ENCODE measurements at regions not wholly inside any gene's neighbourhood (a gene's known extent, or its start where the extent isn't known, plus 50 kb on each side); places are given as distances from the start of the nearest gene placed in this dataset.

DNA sequence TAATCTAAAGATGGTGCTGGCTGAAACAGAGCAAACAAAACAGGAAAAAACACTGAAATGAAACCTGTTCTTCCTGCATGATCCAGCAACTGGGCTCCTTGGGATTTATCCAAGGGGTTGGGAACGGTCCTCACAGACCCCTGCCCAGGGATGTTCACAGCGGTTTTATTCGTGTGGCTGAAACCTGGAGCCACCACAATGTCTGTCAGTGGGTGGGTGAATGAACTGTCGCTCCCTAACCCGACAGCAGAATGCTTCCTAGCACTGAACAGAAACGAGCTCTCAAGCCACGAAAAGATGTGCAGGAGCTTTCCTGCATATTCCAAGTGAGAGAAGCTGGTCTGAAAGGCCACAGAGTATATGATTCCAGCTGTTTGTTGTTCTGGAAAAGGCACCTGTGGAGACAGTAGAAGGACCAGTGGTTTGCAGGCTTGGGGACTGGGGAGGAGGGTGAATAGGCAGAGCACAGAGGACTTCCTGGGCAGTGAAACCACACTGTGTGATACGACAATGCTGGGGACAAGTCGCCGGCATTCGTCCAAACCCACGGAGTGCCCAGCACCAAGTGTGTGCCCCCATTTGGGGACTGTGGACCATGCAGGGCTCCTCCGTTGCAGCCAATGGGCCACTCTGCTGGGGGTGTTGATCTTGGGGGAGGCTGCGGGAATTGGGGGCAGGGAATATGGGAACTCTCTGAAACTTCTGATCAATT, 73.9 kb downstream of the TEX29 start:
- no peak overlapping the region for H3K27ac ChIP-seq
- no peaks in the 10 kb centered on the region for H3K36me3 ChIP-seq
- no peaks in the 10 kb centered on the region for H3K27me3 ChIP-seq
- no peak for DNase-seq
- no peaks in the 10 kb centered on the region for H3K9me3 ChIP-seq (replicated peaks)
- H3K4me1 ChIP-seq, result no peaks in the 10 kb centered on the region
- H3K4me3 ChIP-seq, result no peak overlapping the region

- no peak overlapping the region for H3K4me3 ChIP-seq
- no peaks in the 10 kb centered on the region for H3K9me3 ChIP-seq (replicated peaks)
- H3K27me3 ChIP-seq, result no peaks in the 10 kb centered on the region
- H3K27ac ChIP-seq, result no peak overlapping the region
- DNase-seq, result no peak
- H3K36me3 ChIP-seq, result no peaks in the 10 kb centered on the region
- no peaks in the 10 kb centered on the region for H3K4me1 ChIP-seq
Measured at GRCh38 chr13:111395511-111396393, 75.3 kb downstream of the TEX29 start.

DNA sequence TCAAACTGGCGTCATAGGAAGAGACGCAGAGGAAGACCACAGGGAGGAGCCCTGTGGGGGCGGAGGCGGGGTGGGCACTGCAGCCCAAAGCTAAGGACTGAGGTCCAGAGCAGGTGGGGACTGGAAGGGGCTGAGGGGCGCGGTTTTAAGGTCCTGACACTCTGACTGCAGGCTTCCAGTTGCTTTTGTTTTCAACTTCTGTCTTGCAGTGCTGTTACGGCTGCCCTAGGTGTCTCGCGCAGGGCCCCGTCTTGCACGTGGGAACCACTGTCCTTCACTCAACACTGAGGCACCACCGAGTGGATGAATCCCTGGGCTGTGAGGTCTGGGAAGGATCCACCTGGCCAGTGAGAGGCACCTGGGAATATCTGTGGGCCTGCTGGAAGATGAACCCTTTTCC, 76.0 kb downstream of the TEX29 start:
- DNase-seq, result no peak
- no peaks in the 10 kb centered on the region for H3K36me3 ChIP-seq
- H3K27me3 ChIP-seq, result no peaks in the 10 kb centered on the region
- H3K4me3 ChIP-seq, result no peak overlapping the region
- H3K27ac ChIP-seq, result no peak overlapping the region
- H3K9me3 ChIP-seq (replicated peaks), result no peaks in the 10 kb centered on the region
- no peaks in the 10 kb centered on the region for H3K4me1 ChIP-seq

GRCh38 chr13:111397202-111397880, 76.9 kb downstream of the TEX29 start:
- Histone ChIP-seq H3K27ac (no peak overlapping the region), H3K36me3 (no peaks in the 10 kb centered on the region), H3K27me3 (no peaks in the 10 kb centered on the region), H3K4me3 (no peak overlapping the region), H3K4me1 (no peaks in the 10 kb centered on the region), H3K9me3 (replicated peaks) (no peaks in the 10 kb centered on the region)
- no peak for DNase-seq

DNA sequence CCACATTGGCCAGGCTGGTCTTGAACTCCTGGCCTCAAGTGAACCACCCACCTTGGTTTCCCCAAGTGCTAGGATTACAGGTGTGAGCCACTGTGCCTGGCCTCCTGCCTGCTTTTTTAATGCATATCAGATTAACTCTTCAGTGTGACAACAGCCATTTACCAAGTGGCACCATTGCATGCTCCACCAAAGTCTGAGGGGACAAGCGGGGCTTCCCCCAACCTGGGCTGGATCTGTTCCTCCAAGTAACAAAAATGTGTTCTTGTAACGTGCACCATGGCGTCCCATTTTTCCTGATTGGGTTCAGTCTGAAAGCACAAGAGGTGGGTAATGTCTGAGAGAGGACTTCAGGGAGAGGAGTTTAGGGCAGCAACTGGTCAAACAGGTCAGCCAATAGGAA, 77.8 kb downstream of the TEX29 start:
- Histone ChIP-seq H3K4me1 (no peaks in the 10 kb centered on the region), H3K9me3 (replicated peaks) (no peaks in the 10 kb centered on the region), H3K27ac (no peak overlapping the region), H3K4me3 (no peak overlapping the region), H3K27me3 (no peaks in the 10 kb centered on the region), H3K36me3 (no peaks in the 10 kb centered on the region)
- no peak for DNase-seq

- H3K4me1 ChIP-seq, result no peaks in the 10 kb centered on the region
- no peak for DNase-seq
- H3K27me3 ChIP-seq, result no peaks in the 10 kb centered on the region
Measured at GRCh38 chr13:111398715-111399299, 78.4 kb downstream of the TEX29 start.

DNA sequence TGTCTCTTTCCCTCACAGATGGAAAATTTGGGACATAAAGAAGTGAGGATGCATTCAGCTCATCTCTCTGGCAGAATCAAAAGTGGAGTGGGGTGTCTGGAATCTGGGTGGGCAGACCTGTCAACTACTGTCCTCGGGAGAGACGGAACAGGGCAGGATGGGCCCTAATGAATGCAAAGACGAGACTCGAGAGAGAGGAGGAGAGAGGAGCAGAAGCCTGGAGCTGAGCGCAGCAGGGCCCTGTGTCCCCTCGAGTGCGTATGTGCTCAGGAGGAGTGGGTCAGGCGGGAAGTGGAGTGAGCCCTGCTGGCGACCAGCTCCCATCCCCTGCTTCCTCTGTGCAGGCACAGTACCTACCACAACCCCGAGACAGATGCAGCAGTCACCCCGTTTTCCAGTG, 78.9 kb downstream of the TEX29 start:
- no peak for DNase-seq
- no peaks in the 10 kb centered on the region for H3K9me3 ChIP-seq (replicated peaks)
- H3K4me1 ChIP-seq, result no peaks in the 10 kb centered on the region
- no peaks in the 10 kb centered on the region for H3K27me3 ChIP-seq
- H3K36me3 ChIP-seq, result no peaks in the 10 kb centered on the region
- H3K4me3 ChIP-seq, result no peak overlapping the region
- H3K27ac ChIP-seq, result no peak overlapping the region

More at GRCh38 chr13:111398715-111399299, 78.4 kb downstream of the TEX29 start:
- Histone ChIP-seq H3K27ac (no peak overlapping the region), H3K36me3 (no peaks in the 10 kb centered on the region), H3K4me3 (no peak overlapping the region), H3K9me3 (replicated peaks) (no peaks in the 10 kb centered on the region)

DNA sequence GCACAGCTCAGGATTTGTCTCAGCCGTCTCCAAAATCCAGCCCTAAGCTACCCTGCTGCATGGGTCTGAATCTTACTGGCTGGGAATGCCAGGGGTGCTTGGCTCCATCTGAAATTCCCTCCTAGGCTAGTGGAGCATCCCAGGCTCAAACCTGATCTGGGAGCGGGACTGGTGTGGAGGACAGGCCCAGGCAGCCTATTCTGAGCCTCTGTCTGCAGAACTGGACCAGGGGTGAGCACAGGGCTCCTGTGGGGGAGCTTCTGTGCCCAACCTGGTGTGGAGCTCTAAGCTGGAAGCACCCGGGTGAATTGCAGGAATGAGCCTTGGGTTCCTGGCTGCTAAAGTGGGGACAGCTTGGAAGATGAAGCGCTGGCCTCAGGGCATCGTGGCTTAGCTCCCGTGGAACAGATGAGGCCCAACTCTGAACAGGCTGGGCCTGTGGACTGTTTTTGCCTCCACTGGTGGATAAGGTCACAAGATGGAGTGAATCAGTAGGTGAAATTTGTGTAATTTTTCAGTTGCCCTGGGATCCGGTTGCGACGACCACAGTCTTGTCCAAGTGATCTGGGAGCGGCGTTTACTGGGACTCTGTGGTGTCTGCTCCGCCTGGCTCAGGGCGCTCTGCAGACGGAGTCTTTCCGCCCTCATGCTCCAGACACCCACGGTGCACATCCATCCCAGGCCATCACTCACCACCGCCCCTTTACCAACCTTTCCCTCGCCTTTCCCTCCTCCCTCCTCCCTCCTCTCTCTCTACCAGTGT, 79.5 kb downstream of the TEX29 start:
- no peaks in the 10 kb centered on the region for H3K27me3 ChIP-seq
- no peaks in the 10 kb centered on the region for H3K9me3 ChIP-seq (replicated peaks)
- no peak for DNase-seq
- H3K4me3 ChIP-seq, result no peak overlapping the region
- H3K4me1 ChIP-seq, result no peaks in the 10 kb centered on the region
- no peak overlapping the region for H3K27ac ChIP-seq
- H3K36me3 ChIP-seq, result no peaks in the 10 kb centered on the region

DNA sequence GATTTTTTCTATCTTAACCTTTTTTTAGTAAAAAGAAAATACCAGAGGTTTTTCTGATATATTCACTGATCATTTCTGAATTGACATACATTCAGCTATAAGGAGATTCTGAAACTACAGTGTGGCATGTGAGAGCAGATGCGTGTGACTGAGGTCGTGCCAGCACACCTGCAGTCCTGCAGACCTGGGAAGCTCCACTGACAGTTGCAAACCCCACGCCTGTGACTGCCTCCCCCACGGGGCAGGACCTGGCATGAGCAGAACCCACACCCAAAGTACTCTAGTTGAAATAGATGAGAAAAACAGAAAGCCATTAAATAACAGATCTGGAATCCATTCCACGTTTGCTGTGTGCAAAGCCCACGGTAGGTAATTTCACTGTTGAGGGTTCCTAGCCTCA, 80.7 kb downstream of the TEX29 start:
- no peak for DNase-seq
- Histone ChIP-seq H3K36me3 (no peaks in the 10 kb centered on the region), H3K27me3 (no peaks in the 10 kb centered on the region), H3K9me3 (replicated peaks) (no peaks in the 10 kb centered on the region), H3K4me1 (no peaks in the 10 kb centered on the region), H3K27ac (no peak overlapping the region), H3K4me3 (no peak overlapping the region)

- DNase-seq, result no peak
- H3K36me3 ChIP-seq, result no peaks in the 10 kb centered on the region
- no peak overlapping the region for H3K4me3 ChIP-seq
- H3K4me1 ChIP-seq, result no peaks in the 10 kb centered on the region
- H3K27me3 ChIP-seq, result no peaks in the 10 kb centered on the region
- no peak overlapping the region for H3K27ac ChIP-seq
- no peaks in the 10 kb centered on the region for H3K9me3 ChIP-seq (replicated peaks)
Measured at GRCh38 chr13:111401755-111402154, 81.3 kb downstream of the TEX29 start.

DNA sequence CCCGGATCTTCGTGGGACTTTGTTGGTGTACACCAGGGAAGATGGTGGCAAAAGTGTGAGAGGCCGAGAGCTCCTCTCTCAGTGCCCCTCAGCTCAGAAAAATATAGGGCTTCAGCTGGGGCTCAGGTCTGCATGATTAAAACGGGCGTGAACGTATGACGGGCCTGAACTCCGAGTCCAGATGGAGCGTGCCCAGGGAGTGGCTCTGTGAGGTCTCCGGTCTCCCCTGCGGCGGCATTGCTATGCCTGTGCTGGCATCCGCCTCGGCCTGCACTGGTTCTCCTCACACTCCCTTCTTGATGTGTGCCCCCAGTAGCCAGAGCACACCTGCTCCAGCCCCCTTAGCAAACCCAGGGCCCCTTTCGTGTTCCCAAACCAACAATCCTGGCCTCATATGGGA, 82.0 kb downstream of the TEX29 start:
- Histone ChIP-seq H3K4me1 (no peaks in the 10 kb centered on the region), H3K9me3 (replicated peaks) (no peaks in the 10 kb centered on the region), H3K36me3 (no peaks in the 10 kb centered on the region), H3K27me3 (no peaks in the 10 kb centered on the region), H3K4me3 (no peak overlapping the region), H3K27ac (no peak overlapping the region)
- no peak for DNase-seq

GRCh38 chr13:111403266-111403665, 82.8 kb downstream of the TEX29 start:
- Histone ChIP-seq H3K9me3 (replicated peaks) (no peaks in the 10 kb centered on the region), H3K27ac (no peak overlapping the region), H3K4me3 (no peak overlapping the region), H3K4me1 (no peaks in the 10 kb centered on the region), H3K27me3 (no peaks in the 10 kb centered on the region), H3K36me3 (no peaks in the 10 kb centered on the region)
- no peak for DNase-seq

GRCh38 chr13:111404746-111405145, 84.3 kb downstream of the TEX29 start:
- H3K27me3 ChIP-seq, result no peaks in the 10 kb centered on the region
- H3K27ac ChIP-seq, result no peak overlapping the region
- no peaks in the 10 kb centered on the region for H3K36me3 ChIP-seq
- no peaks in the 10 kb centered on the region for H3K4me1 ChIP-seq
- H3K9me3 ChIP-seq (replicated peaks), result no peaks in the 10 kb centered on the region
- H3K4me3 ChIP-seq, result no peak overlapping the region
- no peak for DNase-seq

GRCh38 chr13:111406636-111407035, 86.2 kb downstream of the TEX29 start:
- Histone ChIP-seq H3K27ac (no peak overlapping the region), H3K4me3 (no peak overlapping the region), H3K4me1 (no peaks in the 10 kb centered on the region), H3K36me3 (no peaks in the 10 kb centered on the region), H3K9me3 (replicated peaks) (no peaks in the 10 kb centered on the region), H3K27me3 (no peaks in the 10 kb centered on the region)
- no peak for DNase-seq

Data from SJCRH30 (cell line).